GM12864 (cell line): ENCODE measurements at regions not wholly inside any gene's neighbourhood (a gene's known extent, or its start where the extent isn't known, plus 50 kb on each side); places are given as distances from the start of the nearest gene placed in this dataset.

ENCODE experiments used
- DNase-seq: peaks from one replicate; pipeline ENCODE4 v3.0.0-alpha.2; 2011; ENCODE audit warnings: low read depth
- H3K4me3 ChIP-seq: 2 replicates; pipeline ENCODE4 v1.5.1; 2011; ENCODE audit warnings: mild to moderate bottlenecking, low read depth, low read length, control low read depth
- TF ChIP-seq, protein P1 (sequence below): IDR thresholded peaks from 2 replicates; pipeline ENCODE4 v1.5.1; 2011; ENCODE audit warnings: low read depth, mild to moderate bottlenecking, moderate library complexity, low read length, control low read depth, inconsistent platforms; ENCODE audit errors: missing control alignments

DNA sequence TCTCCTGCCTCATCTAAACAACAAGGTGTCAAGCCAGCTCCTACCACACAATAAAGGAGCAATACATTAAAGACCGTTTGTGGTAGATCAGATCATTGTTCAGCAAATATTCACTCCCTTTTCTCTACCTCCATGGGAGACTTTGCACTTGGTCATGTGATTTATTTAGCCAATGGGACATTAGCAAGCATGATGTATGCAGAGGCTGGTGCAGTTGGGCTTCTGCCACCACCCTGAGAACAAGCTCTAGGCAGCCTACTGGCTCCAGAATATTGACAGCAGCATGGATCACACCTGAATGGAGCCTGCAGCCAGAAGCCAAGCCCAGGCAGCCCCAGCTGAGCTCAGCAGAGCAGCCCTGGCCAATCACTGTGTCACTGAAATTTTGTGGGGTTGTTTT is 99.4 kb upstream of the UBE2E2 start:
- H3K4me3 ChIP-seq: no peak overlapping the region
- TF ChIP-seq, protein P1, sequence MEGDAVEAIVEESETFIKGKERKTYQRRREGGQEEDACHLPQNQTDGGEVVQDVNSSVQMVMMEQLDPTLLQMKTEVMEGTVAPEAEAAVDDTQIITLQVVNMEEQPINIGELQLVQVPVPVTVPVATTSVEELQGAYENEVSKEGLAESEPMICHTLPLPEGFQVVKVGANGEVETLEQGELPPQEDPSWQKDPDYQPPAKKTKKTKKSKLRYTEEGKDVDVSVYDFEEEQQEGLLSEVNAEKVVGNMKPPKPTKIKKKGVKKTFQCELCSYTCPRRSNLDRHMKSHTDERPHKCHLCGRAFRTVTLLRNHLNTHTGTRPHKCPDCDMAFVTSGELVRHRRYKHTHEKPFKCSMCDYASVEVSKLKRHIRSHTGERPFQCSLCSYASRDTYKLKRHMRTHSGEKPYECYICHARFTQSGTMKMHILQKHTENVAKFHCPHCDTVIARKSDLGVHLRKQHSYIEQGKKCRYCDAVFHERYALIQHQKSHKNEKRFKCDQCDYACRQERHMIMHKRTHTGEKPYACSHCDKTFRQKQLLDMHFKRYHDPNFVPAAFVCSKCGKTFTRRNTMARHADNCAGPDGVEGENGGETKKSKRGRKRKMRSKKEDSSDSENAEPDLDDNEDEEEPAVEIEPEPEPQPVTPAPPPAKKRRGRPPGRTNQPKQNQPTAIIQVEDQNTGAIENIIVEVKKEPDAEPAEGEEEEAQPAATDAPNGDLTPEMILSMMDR: no peak
- no peak for DNase-seq

DNA sequence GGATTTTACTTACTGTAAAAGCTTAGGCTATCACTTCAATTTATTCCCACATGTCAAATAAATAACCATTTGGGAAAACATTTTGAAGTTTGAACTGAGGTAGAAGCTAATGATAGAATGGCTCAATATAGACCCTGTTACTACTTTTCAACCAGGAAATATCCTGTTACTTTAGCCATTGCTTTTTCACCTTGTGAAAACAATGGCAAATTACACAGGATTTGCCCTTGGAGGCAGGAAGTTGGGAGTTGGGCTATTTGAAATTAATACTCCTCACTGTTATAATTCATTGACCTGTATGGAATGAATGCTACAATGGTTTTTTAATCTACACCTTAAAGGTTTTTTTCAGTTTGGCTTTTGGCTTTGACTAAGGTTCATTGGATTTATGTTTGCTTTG is 98.1 kb upstream of the UBE2E2 start:
- no peak for DNase-seq
- TF ChIP-seq, protein P1: no peak
- H3K4me3 ChIP-seq: no peak overlapping the region

DNA sequence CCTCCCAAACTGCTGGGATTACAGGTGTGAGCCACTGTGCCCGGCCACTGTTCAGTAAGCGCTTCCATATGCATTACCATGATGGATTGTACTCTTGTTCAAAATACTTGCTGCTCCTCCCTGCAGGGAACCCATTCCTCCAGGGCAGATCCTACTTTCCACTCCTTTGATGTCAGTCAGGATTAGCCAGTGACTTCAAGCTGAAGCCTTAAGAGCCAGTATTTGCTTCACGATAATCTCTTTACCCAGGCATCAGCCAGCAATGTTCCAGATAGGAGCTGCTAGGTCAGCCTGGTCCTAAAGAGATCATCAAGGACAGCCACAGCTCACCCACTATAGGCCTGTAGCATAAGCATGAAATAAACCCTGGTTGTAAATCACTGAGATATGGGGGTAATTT is 96.5 kb upstream of the UBE2E2 start:
- H3K4me3 ChIP-seq: no peak overlapping the region
- DNase-seq: no peak
- TF ChIP-seq, protein P1: no peak

DNA sequence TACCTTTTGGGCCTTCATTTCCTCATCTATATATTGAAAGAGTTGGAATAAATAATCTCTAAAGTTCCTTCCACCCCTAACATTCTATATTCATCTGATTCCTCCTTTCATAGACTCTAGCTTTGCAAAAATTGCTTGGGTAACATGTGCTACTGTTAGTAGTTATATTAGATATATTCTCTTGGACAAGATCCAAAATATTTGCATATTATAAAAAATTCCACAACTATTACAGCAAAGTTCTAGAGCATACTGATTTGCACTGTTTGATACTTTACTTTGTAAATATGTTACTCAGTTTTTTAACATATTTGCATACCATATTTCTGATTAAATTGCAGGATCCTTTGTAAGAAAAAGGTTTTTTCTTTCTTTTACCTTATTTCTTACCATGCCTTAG is 95.9 kb upstream of the UBE2E2 start:
- DNase-seq: no peak
- H3K4me3 ChIP-seq: no peak overlapping the region
- TF ChIP-seq, protein P1: no peak

DNA sequence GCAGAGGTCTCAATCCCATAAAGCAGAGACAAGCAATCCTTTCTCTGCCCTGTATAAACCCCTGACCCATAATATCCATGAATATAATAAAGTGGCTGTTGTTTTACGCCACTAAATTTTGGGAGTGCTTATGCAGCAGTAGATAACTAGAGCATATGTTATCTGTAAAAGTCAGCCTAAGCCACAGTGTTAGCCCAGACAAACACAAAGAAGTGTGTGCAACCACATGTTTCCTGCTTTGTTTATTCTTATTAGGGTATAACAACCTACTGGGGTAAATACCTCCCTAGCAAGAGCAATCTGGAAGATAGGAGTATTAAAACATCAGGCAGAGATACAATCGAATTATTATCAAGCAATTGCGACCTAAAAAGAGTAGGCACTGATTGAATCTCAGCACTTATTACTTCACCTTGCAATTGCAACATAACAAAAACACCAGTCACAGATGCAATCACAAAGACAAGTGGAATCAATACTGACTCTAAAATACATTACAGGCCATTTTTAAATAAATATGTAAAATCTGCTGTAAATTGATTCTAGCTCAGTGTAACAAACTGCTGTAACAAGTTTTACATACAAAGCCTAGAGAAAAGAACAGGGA is 94.6 kb upstream of the UBE2E2 start:
- no peak for DNase-seq
- H3K4me3 ChIP-seq: no peak overlapping the region
- TF ChIP-seq, protein P1: no peak

DNA sequence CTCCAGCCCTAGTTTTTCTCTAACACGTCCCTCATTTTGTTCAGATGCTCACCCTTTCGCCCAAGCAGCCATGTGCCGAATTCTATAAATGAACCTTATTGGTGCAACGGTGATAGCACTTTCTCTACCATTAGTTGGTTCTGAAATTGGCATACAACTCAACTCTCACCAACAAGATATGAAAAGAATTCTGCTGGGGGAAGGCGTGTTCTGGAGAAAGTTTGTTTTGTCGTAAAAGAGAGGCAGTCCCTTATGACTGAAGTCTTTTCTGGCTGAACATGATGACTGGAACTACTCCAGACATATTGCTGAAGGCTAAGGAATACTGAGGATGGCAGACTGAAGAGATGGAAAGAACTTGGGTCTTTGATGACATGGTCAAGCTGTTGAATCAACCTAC is 91.8 kb upstream of the UBE2E2 start:
- DNase-seq: no peak
- no peak overlapping the region for H3K4me3 ChIP-seq
- TF ChIP-seq, protein P1: no peak

DNA sequence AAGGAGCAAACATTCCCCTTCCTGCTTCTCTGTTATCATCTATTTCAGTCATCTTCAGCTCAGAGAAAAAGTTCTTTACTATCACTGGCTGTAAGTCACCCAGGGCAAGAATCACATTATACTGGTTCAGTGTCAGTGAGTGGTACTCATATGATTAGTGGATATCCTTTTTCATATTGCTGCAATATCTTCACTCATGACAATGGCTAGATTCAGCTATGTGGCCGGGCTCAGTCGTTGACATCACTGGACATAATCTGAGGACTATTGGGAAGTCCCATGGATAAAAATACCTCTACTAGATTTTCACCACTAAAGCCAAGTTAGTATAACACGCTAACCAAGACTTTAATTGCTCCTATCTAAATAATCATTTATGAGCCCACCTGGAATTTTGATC is 91.3 kb upstream of the UBE2E2 start:
- no peak for DNase-seq

More for the DNA sequence above, 91.3 kb upstream of the UBE2E2 start:
- TF ChIP-seq, protein P1: no peak
- no peak overlapping the region for H3K4me3 ChIP-seq
